Caki2 (cell line): ENCODE measurements at regions not wholly inside any gene's neighbourhood (a gene's known extent, or its start where the extent isn't known, plus 50 kb on each side); places are given as distances from the start of the nearest gene placed in this dataset.
"Not testable (repeated sequence)": the region's sequence is repeated elsewhere in the genome, so short reads cannot be mapped to it uniquely, and the experiment has no call there.

Source experiments
- DNase-seq: peaks from one replicate; pipeline ENCODE4 v3.0.0-alpha.2; 2015; ENCODE audit warnings: low read depth
- in situ Hi-C: cut with HindIII; loops from 2 replicates; pipeline ENCODE4 v1.10.0; 2016; ENCODE audit warnings: low sequenced_read_pairs, low pct_unique_long_range_greater_than_20kb, mixed read lengths

DNA sequence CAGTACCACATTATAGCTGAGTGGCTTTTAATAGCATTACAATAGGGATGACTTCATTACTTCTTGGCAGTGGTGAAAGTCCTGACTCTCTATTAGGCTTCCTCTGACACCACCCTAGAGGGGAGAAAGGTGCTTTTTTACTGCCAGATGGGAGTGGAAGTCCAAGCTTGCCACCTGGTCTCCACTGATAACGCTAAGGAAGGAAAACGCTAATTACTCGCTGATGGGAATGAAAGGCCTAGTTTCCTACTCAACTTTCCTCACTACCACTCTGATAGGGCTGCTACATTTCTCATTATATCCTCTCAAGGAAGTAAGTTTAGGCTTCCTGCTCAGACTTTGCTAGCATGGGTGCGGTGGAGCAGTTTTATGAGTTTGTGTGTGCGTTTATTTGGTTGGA is 62.3 kb upstream of the PAGE3 start:
- in situ Hi-C loops: no loop called here

DNA sequence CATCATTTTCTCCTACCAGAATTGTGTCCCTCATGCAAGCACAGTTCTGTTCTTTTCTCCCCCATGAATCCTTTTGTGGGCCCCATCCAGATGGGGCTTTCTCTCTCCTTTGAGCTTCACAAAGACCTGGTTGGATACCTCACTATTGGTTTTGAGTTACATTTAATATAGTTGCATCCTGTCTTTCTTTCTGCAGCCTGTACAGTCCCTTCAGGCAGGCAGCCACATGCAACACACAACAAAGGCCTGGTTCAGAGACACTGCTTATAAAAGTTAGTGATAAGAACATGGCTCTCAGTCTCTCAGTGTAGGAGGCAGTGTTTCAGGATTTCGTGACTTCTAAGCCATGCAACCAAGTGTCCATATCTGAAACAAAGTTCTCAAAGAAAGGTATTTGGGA is 70.6 kb upstream of the PAGE3 start:
- in situ Hi-C loops: no loop called here
- DNase-seq: no peak

More for the DNA sequence above, 62.3 kb upstream of the PAGE3 start:
- no peak for DNase-seq

DNA sequence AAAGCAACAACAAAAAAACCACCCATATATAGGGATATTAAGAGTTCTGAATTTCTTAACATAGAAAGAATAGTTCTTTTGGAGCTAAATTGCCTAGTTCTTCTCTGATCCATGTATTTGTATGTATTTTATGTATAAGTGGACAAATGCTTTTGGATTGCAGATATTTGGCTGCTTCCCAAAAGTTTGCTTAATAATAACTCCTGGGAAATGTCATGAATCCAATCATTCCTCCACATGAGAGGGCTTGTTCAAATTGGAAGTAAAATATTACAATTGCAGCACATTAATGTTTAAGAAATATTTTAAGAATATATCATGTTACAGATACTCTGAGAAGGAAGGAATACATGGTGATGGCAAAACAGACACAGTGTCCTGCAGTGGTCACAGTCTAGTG is 71.5 kb upstream of the PAGE3 start:
- DNase-seq: no peak
- in situ Hi-C loops: no loop called here

DNA sequence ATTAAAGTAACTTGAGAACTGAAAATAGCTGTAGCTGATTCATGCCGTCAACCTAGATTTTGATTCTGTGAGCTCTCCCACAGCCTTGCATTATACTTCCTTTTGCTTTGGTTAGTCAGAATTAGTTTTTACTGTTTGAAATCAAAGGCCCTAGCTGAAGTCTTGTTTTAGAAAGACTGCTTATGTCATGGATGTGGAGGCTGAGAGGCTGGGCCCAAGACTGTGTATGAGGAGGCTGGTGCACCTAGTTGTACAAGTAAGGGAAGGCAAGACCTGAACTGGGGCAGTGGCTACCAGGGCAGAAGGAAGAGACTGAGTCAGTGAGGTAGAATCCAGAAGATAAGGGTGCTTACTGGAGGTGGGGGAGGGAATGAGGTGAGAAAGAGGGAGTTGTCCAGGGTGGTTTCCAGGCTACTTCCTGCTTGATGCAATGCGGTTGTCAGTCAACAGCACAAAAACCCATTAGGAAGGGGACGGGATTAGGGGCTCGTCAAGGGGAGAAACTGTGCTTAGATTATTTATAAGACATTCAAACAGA is 76.2 kb upstream of the PAGE3 start:
- in situ Hi-C loops: no loop called here
- DNase-seq: no peak

DNA sequence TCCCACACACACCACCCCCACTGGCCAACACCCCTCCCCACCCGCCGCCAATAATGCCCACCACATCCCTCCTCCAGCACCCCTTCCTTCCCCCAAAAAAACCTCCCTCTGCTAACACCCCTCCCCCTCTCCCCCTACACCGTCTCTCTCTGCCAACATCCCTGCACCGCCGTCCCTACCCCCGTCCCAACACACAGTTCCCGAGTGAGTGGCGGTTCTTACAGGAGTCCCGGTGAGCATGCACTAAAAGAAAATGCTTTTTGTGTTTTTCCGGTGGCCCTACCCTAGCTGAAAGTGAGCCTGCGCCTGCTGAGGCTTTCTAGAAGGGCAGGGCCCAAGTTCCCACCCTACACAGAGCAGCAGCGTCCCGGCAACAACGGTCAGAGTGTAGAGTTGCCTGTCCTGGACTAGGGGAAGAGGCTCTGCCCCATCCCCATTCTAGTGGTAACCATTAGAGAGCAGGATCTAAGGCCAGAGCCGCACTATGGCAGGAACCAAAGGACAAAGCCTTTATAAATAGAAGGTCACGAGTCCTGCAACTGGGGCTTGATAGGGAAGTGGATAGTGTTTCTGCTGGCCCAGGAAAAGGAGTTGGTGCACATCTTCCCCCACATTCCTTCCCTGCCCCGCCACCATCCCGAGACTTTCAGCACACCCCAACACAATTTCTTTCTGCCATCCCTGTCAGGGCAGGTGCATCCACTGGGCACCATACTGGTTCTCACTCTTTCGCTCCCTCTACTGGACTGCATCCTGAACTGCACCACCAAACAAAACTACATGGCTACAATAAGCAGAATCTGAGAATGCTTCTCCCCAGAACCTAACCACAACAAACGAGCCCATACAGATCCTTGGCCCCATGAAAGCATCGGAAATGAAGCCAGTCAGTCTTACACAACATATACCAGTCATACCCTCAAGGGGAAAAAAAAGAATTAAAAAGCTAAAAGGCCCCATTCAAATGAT is 78.1 kb upstream of the PAGE3 start:
- peak; percentile 4 for DNase-seq
- in situ Hi-C loops: no loop called here

- no peak for DNase-seq
- in situ Hi-C loops: no loop called here
Measured at GRCh38 chrX:55356609-55357008, 91.9 kb upstream of the PAGE3 start.

DNA sequence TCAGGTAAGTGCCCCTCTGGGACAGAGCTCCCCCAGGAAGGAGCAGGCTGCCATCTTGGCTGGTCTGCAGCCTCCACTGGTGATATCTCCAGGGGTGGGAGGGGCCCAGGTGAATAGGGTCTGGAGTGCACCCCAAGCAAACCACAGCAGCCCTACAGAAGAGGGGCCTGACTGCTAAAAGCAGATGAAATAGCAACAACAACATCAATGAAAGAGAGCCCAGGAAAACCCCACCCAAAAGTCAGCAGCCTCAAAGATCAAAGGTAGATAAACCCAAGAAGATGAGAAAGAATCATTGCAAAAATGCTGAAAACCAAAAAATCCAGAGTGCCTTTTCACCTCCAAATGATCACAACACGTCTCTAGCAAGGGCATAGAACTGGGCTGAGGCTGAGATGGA is 92.5 kb upstream of the PAGE3 start:
- in situ Hi-C loops: no loop called here
- DNase-seq: no peak

GRCh38 chrX:55379396-55379795 is 72.5 kb upstream of the MAGEH1 start:
- in situ Hi-C loops: no loop called here
- no peak for DNase-seq

GRCh38 chrX:55389376-55389775 is 62.6 kb upstream of the MAGEH1 start:
- in situ Hi-C loops: no loop called here
- DNase-seq: no peak

GRCh38 chrX:55396836-55397235 is 55.1 kb upstream of the MAGEH1 start:
- DNase-seq, in situ Hi-C loops: not testable (repeated sequence)
